Type B pancreatic cell (in vitro differentiated cells): ENCODE measurements at regions not wholly inside any gene's neighbourhood (a gene's known extent, or its start where the extent isn't known, plus 50 kb on each side); places are given as distances from the start of the nearest gene placed in this dataset.

Experiments
- DNase-seq: peaks from one replicate; pipeline ENCODE4 v3.0.0; 2021; ENCODE audit warnings: mixed read lengths; ENCODE audit not compliant: unreplicated experiment; ENCODE audit errors: extremely low spot score
- H3K27ac Mint-ChIP-seq: 2 replicates; pipeline ENCODE4 v1.8.0; 2021; ENCODE audit warnings: mild to moderate bottlenecking, mixed read lengths
- H3K27me3 Mint-ChIP-seq: 2 replicates; pipeline ENCODE4 v1.8.0; 2021; ENCODE audit warnings: mixed read lengths
- H3K36me3 Mint-ChIP-seq: 2 replicates; pipeline ENCODE4 v1.8.0; 2021; ENCODE audit warnings: mixed read lengths
- H3K4me1 Mint-ChIP-seq: one replicate; pipeline ENCODE4 v1.8.0; 2021; ENCODE audit warnings: mixed read lengths; ENCODE audit not compliant: unreplicated experiment
- H3K4me3 Mint-ChIP-seq: 2 replicates; pipeline ENCODE4 v1.8.0; 2021; ENCODE audit warnings: mild to moderate bottlenecking, mixed read lengths
- H3K9me3 Mint-ChIP-seq: 2 replicates; pipeline ENCODE4 v1.8.0; 2021; ENCODE audit warnings: mixed read lengths
- TF ChIP-seq, protein P1 (sequence below): fragments of 200-600 bp; sonication (generic); conservative IDR thresholded peaks from 2 replicates; pipeline ENCODE4 v1.5.0; 2021; ENCODE audit warnings: antibody characterized with exemption, mild to moderate bottlenecking

DNA sequence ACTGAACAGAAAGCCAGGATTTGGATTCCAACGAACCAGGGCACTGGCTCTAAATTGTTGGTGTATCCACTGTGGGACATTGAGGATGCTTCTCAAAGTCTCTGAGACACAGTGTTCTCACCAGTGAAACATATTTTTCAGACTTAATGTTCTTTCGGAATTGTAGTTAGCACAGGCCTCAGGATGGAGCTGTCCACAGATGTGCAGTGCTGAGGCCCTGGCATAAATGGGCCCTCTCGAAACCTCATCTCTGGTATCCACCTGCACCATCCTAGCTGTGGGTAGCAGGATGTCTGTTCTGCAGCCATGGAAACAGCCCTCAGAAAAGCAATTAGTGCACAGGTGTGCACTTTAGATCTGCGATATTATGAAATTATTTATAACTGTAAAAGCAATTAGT lies 656.8 kb downstream of the TBC1D22A start:
- Mint-ChIP-seq H3K4me1 (no peaks in the 10 kb centered on the region), H3K27ac (no peak overlapping the region), H3K27me3 (no peaks in the 10 kb centered on the region), H3K9me3 (peaks cover 24% of the 10 kb centered on the region), H3K4me3 (no peak overlapping the region), H3K36me3 (no peaks in the 10 kb centered on the region)
- TF ChIP-seq, protein P1, sequence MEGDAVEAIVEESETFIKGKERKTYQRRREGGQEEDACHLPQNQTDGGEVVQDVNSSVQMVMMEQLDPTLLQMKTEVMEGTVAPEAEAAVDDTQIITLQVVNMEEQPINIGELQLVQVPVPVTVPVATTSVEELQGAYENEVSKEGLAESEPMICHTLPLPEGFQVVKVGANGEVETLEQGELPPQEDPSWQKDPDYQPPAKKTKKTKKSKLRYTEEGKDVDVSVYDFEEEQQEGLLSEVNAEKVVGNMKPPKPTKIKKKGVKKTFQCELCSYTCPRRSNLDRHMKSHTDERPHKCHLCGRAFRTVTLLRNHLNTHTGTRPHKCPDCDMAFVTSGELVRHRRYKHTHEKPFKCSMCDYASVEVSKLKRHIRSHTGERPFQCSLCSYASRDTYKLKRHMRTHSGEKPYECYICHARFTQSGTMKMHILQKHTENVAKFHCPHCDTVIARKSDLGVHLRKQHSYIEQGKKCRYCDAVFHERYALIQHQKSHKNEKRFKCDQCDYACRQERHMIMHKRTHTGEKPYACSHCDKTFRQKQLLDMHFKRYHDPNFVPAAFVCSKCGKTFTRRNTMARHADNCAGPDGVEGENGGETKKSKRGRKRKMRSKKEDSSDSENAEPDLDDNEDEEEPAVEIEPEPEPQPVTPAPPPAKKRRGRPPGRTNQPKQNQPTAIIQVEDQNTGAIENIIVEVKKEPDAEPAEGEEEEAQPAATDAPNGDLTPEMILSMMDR = no peak
- DNase-seq = no peak

DNA sequence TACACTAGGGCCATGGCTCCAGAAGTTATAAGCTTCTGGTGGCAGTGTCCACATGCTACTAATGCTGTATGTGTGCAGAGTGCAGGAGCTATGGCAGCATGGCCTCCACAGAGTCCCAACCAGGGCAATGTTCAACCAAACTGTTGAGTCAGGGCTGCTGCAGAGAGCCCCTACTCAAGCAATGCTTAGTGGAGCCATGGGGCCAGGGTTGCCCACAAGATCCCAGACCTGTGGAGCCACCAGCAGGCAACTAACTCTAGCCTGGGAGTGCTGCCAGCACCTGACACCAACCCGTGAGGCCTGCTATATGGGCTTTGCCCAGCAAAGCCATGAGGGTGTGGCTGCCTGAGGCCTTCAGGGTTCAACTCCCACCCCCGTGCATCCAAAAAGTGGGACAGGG lies 655.2 kb downstream of the TBC1D22A start:
- TF ChIP-seq, protein P1 = no peak
- Mint-ChIP-seq H3K36me3 (no peaks in the 10 kb centered on the region), H3K27me3 (no peaks in the 10 kb centered on the region), H3K4me1 (no peaks in the 10 kb centered on the region), H3K27ac (no peak overlapping the region), H3K4me3 (no peak overlapping the region), H3K9me3 (peaks cover 24% of the 10 kb centered on the region)
- peak; percentile 22 for DNase-seq

DNA sequence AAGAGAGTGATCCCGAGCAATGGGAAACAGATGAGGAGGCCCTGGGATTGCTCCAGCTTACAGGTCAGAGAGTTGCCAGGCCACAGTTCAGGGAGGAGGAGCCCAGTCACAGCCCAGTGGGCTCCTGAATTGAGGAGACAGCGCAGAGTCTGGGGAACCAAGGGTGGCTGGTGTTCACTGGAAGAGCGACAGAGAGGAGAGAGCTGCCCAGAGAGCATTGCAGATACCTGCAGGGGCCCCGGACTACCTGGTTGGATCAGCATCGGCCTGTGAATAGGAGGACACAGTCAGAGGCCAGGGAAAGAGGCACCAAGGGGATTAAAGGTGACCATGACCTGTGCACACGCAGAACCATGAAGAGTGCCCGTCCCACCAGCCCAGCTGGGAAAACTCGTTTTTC lies 648.6 kb downstream of the TBC1D22A start:
- Mint-ChIP-seq H3K27ac (no peak overlapping the region), H3K9me3 (peaks cover 17% of the 10 kb centered on the region), H3K27me3 (no peaks in the 10 kb centered on the region), H3K36me3 (no peaks in the 10 kb centered on the region), H3K4me1 (no peaks in the 10 kb centered on the region), H3K4me3 (no peak overlapping the region)
- TF ChIP-seq, protein P1 = no peak
- DNase-seq = peak; percentile 32

GRCh38 chr22:47409539-47410275 lies 647.3 kb downstream of the TBC1D22A start:
- peaks cover 19% of the 10 kb centered on the region for H3K9me3 Mint-ChIP-seq
- H3K27ac Mint-ChIP-seq = no peak overlapping the region
- H3K4me3 Mint-ChIP-seq = no peak overlapping the region
- H3K36me3 Mint-ChIP-seq = no peaks in the 10 kb centered on the region
- H3K27me3 Mint-ChIP-seq = no peaks in the 10 kb centered on the region
- TF ChIP-seq, protein P1 = no peak
- peak; percentile 37 for DNase-seq
- H3K4me1 Mint-ChIP-seq = no peaks in the 10 kb centered on the region

GRCh38 chr22:47408409-47408808 lies 646.0 kb downstream of the TBC1D22A start:
- Mint-ChIP-seq H3K36me3 (no peaks in the 10 kb centered on the region), H3K27ac (no peak overlapping the region), H3K4me1 (no peaks in the 10 kb centered on the region), H3K9me3 (peaks cover 19% of the 10 kb centered on the region), H3K27me3 (no peaks in the 10 kb centered on the region), H3K4me3 (no peak overlapping the region)
- TF ChIP-seq, protein P1 = no peak
- peak; percentile 37 for DNase-seq
